ENCODE measurements at regions not wholly inside any gene's neighbourhood (a gene's known extent, or its start where the extent isn't known, plus 50 kb on each side); places are given as distances from the start of the nearest gene placed in this dataset.

- intact Hi-C loops (cut with DNase I; ENCODE audit: low total_unique reads) = no loop called here
- DNase-seq = no peak
- no peaks in the 10 kb centered on the region for H3K27me3 ChIP-seq (replicated peaks in 1 of 7)
- no peak overlapping the region for H3K27ac ChIP-seq
- H3K9me3 ChIP-seq = peaks cover 0 to 3% (median 0%) of the 10 kb centered on the region in 8 donors
- no peaks in the 10 kb centered on the region for H3K4me1 ChIP-seq
- TF ChIP-seq POLR2A (IDR thresholded peaks at IDR 0.05) (no peak), POLR2AphosphoS5 (IDR thresholded peaks at IDR 0.05) (no peak), CTCF (IDR thresholded peaks at IDR 0.05 in 8 of 11, conservative IDR thresholded peaks at IDR 0.05 in 3 of 11) (no peak)
- WGBS, 5 donors = 62 to 72% (median 67%) methylated on average over 5 of the region's 5 CpGs
- no peaks in the 10 kb centered on the region for H3K36me3 ChIP-seq
- H3K4me3 ChIP-seq = no peak overlapping the region
Measured at GRCh38 chr3:118485693-118486092, 549.0 kb downstream of the IGSF11 start.

- TF ChIP-seq POLR2AphosphoS5 (IDR thresholded peaks at IDR 0.05) (no peak), POLR2A (IDR thresholded peaks at IDR 0.05) (no peak), CTCF (IDR thresholded peaks at IDR 0.05 in 8 of 11, conservative IDR thresholded peaks at IDR 0.05 in 3 of 11) (no peak)
- intact Hi-C loops (cut with DNase I; ENCODE audit: low total_unique reads) = no loop called here
- no peak for DNase-seq
- Histone ChIP-seq H3K4me1 (no peaks in the 10 kb centered on the region), H3K36me3 (no peaks in the 10 kb centered on the region), H3K9me3 (peaks cover 0 to 3% (median 0%) of the 10 kb centered on the region in 8 donors), H3K27me3 (replicated peaks in 1 of 7) (no peaks in the 10 kb centered on the region), H3K4me3 (no peak overlapping the region), H3K27ac (no peak overlapping the region)
- 52 to 74% (median 71%) methylated on average over 2 of the region's 2 CpGs for WGBS, 5 donors
Measured at GRCh38 chr3:118487734-118488133, 546.9 kb downstream of the IGSF11 start.

GRCh38 chr3:118488732-118489131 lies 545.9 kb downstream of the IGSF11 start:
- TF ChIP-seq POLR2AphosphoS5 (IDR thresholded peaks at IDR 0.05) = no peak
- TF ChIP-seq POLR2A (IDR thresholded peaks at IDR 0.05) = no peak
- no peak for TF ChIP-seq CTCF (IDR thresholded peaks at IDR 0.05 in 8 of 11, conservative IDR thresholded peaks at IDR 0.05 in 3 of 11)
- no peak overlapping the region for H3K27ac ChIP-seq
- WGBS, 5 donors = 51 to 82% (median 60%) methylated on average over 2 to 3 of the region's 3 CpGs
- H3K9me3 ChIP-seq = peaks cover 0 to 3% (median 0%) of the 10 kb centered on the region in 8 donors
- no peak for DNase-seq
- no peaks in the 10 kb centered on the region for H3K4me1 ChIP-seq
- H3K4me3 ChIP-seq = no peak overlapping the region
- no peaks in the 10 kb centered on the region for H3K36me3 ChIP-seq
- intact Hi-C loops (cut with DNase I; ENCODE audit: low total_unique reads) = no loop called here
- no peaks in the 10 kb centered on the region for H3K27me3 ChIP-seq (replicated peaks in 1 of 7)

GRCh38 chr3:118495206-118495605 lies 539.4 kb downstream of the IGSF11 start:
- no peak overlapping the region for H3K27ac ChIP-seq
- no peaks in the 10 kb centered on the region for H3K27me3 ChIP-seq (replicated peaks in 1 of 7)
- H3K4me3 ChIP-seq = no peak overlapping the region
- no peak for DNase-seq
- intact Hi-C loops (cut with DNase I; ENCODE audit: low total_unique reads) = no loop called here
- H3K4me1 ChIP-seq = no peaks in the 10 kb centered on the region
- no peaks in the 10 kb centered on the region for H3K36me3 ChIP-seq
- H3K9me3 ChIP-seq = no peaks in the 10 kb centered on the region
- 92 to 100% (median 97%) methylated on average over 2 of the region's 2 CpGs for WGBS, 5 donors
- no peak for TF ChIP-seq CTCF (IDR thresholded peaks at IDR 0.05 in 8 of 11, conservative IDR thresholded peaks at IDR 0.05 in 3 of 11)
- TF ChIP-seq POLR2AphosphoS5 (IDR thresholded peaks at IDR 0.05) = no peak
- no peak for TF ChIP-seq POLR2A (IDR thresholded peaks at IDR 0.05)

Measured in spleen (tissue), 11 donors.